GM03348 (cell line): ENCODE measurements at regions not wholly inside any gene's neighbourhood (a gene's known extent, or its start where the extent isn't known, plus 50 kb on each side); places are given as distances from the start of the nearest gene placed in this dataset.

ENCODE experiments used
- DNase-seq: peaks from one replicate; pipeline ENCODE4 v3.0.0; 2012; ENCODE audit warnings: low spot score

DNA sequence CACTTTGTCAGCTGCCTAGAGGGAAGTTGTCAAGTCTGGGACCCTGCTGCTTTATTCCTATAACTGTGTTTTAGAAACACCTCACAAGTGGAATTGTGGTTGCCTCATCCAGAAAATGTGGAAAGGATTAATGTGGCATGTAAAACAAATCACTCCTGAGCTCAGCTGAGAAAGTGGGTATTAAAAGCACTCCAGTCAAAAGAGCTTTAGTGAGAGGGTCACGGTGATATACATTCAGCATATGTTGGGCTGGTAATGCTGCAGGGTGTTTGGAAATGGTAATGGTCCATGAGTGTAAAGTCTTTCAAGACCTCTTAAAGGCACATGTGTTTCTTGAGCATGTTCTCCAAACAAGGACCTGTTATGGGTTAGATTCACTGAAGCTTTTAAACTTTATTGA, 318.2 kb upstream of the MEOX2 start:
- DNase-seq: no peak

- no peak for DNase-seq
Observed at GRCh38 chr7:16001477-16001876, 315.0 kb upstream of the MEOX2 start.

- no peak for DNase-seq
Observed at GRCh38 chr7:15998617-15999016, 312.1 kb upstream of the MEOX2 start.

- no peak for DNase-seq
Observed at GRCh38 chr7:15995027-15995426, 308.5 kb upstream of the MEOX2 start.

DNA sequence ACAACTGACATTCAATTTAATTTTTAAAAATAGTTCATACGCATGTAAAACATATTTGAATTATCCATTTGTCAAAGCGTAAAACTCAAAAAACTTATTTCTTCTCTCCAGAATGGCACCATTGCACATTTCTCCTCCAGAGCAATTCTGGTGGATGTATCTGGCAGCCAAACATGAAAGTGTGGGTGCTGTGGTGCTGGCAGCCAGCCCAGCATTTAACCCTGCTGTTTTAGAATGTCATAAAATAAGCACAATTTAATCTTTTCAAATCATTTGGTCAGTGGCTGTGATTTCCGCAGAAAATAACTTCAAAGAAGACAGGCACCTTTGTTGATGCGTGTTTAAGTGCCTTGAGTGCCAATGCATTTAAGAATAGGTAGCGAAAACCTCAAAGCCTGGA, 302.7 kb upstream of the MEOX2 start:
- DNase-seq: no peak

DNA sequence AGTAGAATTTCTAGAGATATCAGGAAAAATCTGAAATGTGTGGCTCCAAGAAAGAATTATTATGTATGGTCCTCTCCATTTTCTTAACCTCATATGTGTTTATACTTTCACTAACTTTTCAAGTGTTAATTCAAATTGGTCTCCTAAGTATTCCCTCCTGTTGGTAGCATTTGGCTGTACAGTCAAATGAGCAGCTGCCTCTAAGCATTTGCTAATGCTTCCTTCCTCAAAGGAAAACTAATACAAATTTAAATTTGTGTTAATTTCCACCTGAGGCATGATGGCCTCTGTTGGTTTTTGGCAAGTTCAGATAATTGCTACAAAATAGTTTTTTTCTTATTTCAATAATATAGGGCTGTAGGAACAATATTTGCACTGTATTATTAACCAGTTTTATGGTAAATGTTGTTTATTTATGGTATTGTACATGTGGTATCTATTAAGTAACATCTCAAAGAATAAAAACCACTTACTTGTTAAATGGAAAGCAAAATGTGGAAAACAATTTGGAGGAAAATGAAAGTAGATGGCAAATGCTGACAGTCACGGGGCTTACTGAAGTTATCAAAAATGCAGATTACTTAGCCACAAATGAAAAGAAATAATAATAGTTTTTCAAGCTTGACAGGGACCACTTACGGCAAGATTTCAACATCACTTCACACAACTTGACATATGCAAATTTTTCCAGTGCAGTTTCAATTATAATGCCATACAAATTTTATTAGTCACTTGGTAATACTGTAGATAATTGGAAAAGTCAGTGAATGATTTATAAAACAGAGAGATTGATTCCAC, 299.3 kb upstream of the MEOX2 start:
- DNase-seq: no peak

DNA sequence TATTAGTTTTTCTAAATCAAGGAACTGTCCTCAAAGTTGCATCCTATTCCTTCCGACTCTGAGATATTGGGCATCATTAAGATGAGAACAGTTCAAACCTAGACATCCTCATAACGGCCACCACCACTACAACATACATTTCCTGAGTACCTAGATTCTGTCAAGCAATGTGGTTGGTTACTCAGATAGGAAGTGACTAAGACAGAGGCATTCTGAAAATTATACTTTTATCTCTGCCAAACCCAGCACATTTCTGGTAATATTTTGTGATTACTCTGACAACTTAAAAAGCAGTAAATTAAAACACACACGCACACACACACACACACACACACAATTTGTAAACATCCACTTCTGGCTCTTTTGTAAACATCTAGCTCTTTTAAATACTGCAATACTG, 291.2 kb upstream of the MEOX2 start:
- peak; percentile 44 for DNase-seq

DNA sequence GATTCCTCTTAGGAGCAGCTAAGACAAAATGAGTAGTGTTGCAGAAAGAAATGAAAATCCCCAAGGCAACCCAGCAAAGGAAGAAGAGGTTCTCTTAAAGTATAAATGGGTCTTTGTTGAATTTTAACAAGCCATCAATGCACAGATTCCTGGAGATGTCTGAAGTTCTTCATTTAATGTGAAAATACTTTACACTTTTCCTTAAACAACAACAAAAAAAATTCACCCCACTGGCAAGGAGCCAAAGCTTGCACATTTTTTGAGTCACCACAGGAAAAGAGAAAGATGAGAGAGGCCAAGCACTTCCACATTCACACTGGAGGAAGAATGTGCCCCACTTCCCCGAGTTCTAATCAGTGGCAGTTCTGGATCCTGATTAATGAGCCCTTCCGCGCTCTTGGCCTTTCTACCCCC, 286.4 kb upstream of the MEOX2 start:
- DNase-seq: peak; percentile 12

DNA sequence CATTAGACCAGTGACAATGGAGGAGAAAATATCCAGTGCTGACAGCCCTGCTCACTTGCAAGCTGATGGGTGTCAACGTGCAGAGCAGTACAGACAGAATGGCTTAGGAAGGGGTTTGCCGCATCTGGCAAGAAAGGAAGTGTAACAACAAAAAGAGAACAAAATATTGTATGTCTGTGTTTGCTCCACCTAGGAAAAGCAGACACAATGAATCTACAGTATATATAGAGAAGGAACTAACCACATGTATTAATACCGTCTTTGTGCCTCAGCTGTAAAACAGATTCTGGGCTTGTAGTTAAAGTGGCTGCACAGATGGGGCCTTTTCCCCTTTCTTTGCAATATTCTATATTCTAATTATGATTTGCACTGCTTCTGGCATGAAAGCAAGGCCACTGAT, 281.1 kb upstream of the MEOX2 start:
- no peak for DNase-seq

DNA sequence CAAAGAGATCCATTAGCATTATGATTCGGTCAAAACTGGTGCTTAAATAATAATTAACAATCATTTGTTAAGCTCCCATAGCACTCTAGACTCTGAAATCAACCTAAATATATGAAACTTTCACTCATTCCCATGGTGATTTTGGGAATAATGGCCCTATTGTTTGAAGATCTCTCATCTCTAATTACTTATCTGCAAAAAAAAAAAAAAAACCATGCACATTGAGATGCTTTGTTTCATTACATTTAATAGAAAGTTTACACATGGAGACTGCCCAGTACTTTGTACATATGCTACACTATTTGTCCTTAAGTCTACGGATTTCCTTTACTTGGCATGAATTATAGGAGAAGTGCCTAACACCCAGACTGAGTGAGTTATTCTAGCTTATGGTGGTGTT, 280.6 kb upstream of the MEOX2 start:
- no peak for DNase-seq

DNA sequence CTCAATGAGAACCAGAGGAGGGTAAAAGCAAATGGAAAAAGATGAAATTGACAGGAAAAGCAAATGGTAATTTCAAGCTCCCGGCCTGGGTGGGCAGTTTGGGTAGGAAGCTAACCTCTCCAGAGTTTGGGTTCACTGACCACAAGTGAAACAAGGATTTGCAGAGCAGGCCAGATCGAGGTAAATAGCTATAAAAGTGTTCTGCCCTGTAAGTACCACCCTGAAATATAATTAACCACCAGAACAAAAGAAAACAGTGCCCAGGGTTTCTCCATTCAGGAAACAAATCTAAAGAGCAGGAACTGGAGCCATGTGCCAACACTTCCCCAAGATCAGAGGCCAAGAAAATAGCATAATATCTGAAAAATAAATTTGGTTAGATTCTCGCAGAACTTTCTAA, 276.7 kb upstream of the MEOX2 start:
- DNase-seq: no peak

DNA sequence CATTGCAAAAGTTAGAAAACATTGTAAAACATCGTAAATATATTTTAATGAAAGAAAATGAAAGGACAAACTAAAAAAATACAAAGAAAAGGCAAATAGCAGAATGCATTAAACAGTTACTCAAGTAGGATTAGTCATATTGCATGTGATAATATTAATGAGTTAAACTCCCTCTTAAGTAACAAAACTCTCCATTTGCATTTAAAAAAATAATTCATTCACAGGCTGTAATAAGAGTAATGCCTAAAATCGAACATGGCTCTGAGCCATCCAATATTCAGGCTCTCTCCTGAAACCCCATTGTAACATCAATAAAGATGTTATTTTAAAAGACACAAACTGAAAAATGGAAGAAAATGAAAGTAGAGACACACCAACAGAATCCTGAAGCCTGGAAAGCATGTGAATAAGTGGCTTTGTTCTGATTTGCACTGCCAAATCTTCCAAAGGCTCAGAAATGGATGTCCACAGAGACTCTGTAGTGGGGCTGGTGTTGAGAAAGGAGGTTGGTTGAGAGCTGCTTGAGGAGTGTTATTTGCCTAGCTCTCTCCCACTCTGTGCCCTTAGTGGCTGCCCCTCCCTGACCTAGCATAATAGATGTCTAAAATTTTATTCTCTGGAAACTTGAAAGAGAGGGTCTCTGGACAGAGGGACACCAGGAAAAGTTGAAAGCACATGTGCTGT, 268.3 kb upstream of the MEOX2 start:
- DNase-seq: no peak

GRCh38 chr7:15950299-15950698, 263.8 kb upstream of the MEOX2 start:
- DNase-seq: no peak

GRCh38 chr7:15947754-15948153, 261.3 kb upstream of the MEOX2 start:
- peak; percentile 64 for DNase-seq

GRCh38 chr7:15938115-15938514, 251.6 kb upstream of the MEOX2 start:
- no peak for DNase-seq

DNA sequence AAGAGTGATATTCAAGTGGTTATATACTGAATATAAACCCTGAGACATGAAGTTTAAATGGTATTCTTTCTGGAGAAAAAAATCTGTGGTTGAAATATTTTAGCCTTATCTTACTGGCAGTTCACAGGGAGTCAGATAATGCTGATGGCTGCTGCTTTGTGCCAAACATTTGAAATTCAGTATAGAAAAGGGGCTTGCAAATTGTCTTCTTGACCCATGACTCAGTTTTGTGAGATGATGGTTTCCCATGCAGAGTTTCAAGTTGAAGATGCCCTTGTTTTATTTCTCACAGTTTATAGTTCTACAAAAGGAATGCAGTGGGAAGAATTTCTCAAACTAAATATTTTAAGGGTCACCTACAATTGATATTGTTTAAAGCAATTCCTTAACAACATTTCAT, 251.1 kb upstream of the MEOX2 start:
- no peak for DNase-seq

- no peak for DNase-seq
Observed at GRCh38 chr7:15936991-15937390, 250.5 kb upstream of the MEOX2 start.

DNA sequence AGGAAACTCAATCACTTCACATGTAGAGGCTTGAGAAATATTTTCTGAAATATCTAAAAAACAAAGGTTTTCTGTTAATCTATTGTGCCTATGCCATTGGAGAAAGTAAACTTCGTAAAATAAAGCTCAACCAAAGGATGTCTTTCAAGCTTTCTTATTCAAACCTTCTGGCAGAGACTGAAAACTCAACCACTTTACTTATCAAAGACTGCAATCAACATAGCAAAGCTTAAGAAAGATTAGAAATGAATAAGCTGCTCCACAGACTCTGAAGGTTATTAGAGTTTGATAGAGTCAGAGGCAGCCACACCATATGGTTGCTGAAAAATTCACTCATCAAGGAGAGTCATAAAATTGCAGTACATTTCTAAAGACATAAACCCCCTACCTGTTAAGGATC, 245.8 kb upstream of the MEOX2 start:
- DNase-seq: no peak

DNA sequence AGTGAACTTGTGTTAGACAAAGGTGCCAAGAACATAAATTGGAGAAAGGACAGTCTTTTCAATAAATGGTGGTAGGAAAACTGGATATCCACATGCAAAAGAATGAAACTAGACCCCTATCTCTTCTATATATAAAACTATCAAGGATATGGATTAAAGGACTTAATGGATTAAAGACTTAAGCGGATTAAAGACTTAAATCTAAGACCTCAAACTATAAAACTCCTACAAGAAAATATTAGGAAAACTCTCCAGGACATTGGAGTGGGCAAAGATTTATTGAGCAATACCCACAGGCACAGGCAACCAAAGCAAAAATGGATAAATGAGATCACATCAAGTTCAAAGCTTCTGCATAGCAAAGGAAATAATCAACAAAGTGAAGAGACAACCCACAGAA, 242.9 kb upstream of the MEOX2 start:
- no peak for DNase-seq

GRCh38 chr7:15925608-15926007, 239.1 kb upstream of the MEOX2 start:
- no peak for DNase-seq

DNA sequence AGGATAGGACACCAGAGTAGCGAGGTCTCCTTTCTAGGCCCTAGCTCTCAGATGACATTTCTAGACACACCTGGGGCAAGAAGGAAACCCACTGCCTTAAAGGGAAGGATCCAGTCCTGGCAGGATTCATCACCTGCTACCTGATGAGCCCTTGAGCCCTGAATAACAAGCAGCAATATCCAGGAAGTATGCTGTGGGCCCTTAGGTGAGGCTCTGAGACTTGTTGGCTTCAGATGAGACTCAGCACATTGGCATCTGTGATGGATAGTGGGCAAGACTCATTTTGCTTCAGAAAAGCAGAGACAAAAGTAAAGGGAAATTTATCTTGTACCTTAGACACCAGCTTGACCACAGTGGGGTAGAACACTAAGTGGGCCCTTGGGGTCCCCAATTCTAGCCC, 238.4 kb upstream of the MEOX2 start:
- no peak for DNase-seq

GRCh38 chr7:15922002-15922401, 235.5 kb upstream of the MEOX2 start:
- DNase-seq: no peak

DNA sequence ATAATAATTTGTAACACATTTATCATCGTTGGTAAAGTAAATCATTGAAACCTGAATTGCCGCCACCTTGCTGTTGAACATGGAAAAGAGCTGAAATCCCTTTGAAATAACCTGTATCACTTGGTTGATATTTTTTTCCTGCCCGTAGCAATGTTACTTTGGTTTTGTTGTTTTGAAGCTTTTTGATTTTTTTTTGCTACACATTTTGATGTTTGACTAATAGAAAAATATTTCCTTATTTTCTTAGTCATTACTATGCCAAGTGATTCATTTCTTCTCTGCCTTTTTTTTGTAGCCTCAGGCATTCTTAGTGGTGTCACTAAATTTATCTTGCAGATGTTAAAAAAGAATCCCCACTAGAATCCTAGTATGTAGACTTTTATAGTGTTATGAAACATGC, 235.1 kb upstream of the MEOX2 start:
- peak; percentile 68 for DNase-seq

- DNase-seq: no peak
Observed at GRCh38 chr7:15920953-15921352, 234.5 kb upstream of the MEOX2 start.
